ENCODE measurements at regions not wholly inside any gene's neighbourhood (a gene's known extent, or its start where the extent isn't known, plus 50 kb on each side); places are given as distances from the start of the nearest gene placed in this dataset.

DNA sequence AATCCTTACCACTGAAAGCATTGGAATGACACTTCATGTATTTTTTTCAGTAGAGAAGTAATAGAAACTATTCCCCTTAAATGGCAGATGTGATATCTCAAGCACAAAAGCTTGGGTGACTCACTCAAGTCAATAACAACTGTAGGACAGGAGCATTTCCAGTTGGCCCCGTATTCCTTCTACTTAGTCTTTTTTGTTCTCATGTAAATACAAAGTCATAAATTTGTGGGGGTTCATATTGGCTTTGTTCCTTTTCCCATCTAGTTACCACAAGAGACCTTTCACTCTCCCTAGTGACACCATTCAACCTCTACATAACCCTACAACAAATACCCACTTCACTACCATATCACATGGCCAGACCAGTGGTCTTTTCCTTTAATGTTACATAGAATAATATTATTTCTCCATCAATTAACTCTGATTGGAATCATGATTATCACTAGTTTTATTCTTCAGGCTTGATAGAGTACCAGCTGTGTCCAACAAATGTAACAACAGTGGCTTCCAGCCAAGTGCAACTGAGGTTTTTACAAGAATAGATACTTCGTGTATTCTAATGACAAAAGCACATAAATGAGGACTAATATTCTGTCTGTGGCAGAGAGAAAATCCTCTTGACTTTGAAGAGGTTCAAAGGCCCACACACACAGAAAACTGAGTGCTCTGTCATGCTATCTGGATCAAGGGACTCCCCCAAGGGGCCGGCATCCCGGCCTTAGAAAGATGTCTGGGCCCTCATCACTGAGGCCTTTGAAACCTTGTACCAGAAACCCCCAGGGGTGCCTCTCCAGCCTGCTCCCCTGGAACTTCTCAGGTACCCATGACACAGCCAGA lies 94.0 kb upstream of the THBS1 start:
- DNase-seq (ENCODE audit: extremely low read depth in 1 of 11, low read depth in 9 of 11, low spot score in 4 of 11) = peak in 2 of 11 donors; percentile 49 to 60

DNA sequence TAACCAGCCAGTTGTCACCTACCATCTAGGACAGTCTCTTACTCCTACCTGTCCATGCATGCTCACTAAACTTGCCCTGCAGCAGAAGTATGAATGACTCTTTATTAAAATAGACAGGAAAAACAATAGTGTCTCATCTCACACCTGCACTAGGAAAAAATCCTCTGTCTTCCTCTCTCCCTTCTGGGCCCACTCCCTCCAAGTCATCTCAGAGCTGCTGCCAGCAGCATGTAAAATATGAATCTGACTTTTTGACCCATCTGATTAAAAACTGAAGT lies 93.5 kb upstream of the THBS1 start:
- DNase-seq (ENCODE audit: extremely low read depth in 1 of 11, low read depth in 9 of 11, low spot score in 4 of 11) = no peak

DNA sequence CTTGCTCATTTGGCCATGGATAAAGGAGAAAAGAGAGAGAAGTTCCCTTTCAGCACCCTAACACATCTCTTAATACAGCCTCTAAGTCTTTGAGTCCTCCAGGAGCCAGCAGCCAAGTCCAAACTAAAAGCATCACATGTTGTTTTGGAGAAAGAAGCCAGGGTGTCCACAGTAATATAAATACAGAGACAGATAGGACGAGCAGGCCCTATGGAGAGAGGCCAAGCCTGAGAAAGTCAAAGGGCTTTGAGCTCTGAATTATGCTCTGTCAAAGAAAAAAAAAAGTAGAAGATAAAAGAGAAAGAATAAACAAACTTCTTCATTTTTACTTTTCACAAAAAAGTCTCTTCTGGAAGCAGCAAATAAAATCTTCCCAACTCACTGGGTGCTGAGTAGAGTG lies 92.4 kb upstream of the THBS1 start:
- DNase-seq (ENCODE audit: extremely low read depth in 1 of 11, low read depth in 9 of 11, low spot score in 4 of 11) = peak in 1 of 11 donors; percentile 39

DNA sequence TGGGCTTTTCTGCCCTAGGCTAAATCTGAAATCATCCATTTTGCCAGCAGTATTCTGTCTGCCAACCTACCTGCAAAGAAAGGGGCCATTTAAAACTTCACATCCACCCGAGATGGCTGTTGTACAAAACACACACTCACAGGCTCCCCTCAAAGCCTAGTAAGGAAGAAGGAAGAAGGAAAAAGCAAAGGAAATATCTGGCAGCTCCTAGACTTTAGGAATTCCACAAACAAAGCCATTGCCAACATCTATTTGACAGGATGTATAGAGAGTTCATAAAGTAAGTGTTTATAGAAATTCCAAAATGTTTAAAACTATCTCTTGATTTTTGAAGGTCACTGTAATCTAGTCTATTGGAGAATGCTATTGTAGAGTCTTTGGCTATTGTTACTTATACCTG lies 91.9 kb upstream of the THBS1 start:
- no peak for DNase-seq (ENCODE audit: extremely low read depth in 1 of 11, low read depth in 9 of 11, low spot score in 4 of 11)

DNA sequence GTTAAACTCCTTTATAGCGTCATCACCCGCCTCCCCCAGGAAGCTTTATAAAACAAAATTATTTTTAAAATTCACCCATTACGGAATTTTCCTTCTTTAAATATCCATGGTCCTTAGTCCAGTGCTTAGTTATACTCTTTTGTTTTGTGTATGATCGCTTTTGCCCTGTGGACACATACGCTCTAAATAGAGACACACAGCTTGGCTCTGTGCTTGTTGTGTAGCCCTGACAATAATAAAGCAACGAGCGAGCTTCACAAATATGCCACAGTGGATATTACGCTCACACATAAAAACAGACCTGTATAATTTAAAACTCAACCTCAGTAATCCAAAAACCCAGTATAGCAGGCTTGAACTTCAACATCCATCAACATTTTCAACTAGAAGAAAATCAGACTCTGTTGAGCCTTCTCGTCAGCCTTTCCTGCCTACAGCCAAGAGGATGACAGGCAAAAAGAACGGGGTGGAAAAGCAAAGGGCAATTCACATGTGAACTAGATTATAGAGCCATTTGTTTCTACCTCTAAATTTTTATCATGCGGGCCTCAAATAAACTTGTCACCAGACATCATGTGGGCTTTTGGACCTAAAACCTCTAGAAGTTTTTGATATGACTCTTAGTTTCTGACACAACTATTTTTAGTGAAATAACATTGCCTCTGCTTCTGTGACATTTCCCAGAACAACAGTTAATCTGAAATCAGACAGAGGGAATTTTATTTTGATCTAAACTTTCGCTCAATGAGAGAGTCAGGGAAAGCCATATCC lies 89.6 kb upstream of the THBS1 start:
- peak in 1 of 11 donors; percentile 39 for DNase-seq (ENCODE audit: extremely low read depth in 1 of 11, low read depth in 9 of 11, low spot score in 4 of 11)

DNA sequence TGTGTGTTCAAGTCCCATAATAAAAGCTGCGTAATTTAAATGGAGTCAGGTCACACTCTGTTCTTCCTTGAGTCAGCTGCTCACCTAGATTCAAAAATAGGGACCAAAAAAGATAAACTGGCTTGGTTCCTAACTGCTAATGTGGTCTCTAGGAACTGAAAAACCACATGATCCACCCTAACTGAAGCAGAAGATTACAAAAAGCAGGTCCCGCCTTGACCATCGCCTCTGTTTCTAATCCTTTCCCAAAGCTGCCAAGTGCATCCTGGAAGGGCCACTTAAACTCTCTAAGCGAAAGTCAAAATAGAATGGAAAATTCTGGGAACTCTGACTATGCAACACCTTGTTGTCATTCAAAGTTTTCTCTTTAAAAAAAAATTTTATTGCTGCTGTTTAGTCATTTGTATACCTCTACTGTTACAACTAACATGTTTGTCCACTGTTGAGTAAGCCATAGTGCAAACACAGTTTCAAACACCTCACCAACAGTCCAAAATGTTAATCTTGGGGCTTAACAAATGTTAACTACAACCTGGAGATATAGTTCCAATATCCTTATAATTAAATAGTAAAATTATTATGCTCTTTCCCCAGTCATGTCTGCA lies 88.9 kb upstream of the THBS1 start:
- no peak for DNase-seq (ENCODE audit: extremely low read depth in 1 of 11, low read depth in 9 of 11, low spot score in 4 of 11)

DNA sequence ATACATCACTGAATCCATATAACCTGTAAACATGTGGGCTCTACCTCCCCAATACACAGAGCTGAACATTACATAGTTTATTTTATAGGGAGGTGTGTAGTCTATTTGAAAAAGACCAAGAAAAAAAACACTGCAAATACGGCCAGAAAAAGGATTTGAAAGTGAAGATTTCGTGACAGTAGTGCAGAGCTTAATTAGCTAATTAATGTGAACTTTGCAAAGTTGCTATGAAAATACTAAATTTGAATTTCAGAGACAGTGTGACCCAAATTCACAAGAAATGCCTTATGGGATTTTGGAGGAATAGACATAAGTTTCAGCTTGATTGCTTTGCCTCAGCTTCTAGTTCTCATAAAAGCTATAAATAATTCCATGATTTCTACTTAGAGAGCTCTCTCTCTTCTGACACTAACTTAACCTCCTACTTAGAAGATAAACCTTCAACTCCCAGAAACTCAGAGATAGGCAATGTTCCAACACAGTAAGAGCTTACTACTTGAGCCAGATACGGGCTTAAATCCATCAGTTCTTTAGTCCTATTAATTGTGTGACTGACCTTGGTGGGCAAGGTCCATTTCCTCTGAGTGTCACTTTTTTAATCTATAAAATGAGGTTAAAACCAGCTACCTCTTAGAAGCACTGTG lies 87.3 kb upstream of the THBS1 start:
- no peak for DNase-seq (ENCODE audit: extremely low read depth in 1 of 11, low read depth in 9 of 11, low spot score in 4 of 11)

DNA sequence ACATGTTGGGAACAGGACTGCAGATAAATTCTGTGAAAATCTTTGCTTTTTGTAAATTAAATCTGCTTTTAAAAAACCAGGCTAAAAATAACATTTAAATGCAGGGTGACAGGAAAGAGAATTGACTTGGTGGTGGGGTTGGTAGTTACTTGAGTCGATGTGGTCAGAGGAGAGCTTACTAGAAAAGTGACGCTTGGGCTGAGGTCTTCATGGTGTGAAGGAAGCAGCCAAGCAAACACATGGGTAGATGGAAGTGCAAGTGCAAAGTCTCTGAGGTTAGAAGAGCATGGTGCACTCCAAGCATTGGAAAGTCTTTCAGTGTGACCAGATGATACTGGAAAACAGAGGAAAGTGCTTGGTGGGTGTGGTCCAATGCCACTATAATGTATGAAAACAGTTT lies 86.4 kb upstream of the THBS1 start:
- no peak for DNase-seq (ENCODE audit: extremely low read depth in 1 of 11, low read depth in 9 of 11, low spot score in 4 of 11)

DNA sequence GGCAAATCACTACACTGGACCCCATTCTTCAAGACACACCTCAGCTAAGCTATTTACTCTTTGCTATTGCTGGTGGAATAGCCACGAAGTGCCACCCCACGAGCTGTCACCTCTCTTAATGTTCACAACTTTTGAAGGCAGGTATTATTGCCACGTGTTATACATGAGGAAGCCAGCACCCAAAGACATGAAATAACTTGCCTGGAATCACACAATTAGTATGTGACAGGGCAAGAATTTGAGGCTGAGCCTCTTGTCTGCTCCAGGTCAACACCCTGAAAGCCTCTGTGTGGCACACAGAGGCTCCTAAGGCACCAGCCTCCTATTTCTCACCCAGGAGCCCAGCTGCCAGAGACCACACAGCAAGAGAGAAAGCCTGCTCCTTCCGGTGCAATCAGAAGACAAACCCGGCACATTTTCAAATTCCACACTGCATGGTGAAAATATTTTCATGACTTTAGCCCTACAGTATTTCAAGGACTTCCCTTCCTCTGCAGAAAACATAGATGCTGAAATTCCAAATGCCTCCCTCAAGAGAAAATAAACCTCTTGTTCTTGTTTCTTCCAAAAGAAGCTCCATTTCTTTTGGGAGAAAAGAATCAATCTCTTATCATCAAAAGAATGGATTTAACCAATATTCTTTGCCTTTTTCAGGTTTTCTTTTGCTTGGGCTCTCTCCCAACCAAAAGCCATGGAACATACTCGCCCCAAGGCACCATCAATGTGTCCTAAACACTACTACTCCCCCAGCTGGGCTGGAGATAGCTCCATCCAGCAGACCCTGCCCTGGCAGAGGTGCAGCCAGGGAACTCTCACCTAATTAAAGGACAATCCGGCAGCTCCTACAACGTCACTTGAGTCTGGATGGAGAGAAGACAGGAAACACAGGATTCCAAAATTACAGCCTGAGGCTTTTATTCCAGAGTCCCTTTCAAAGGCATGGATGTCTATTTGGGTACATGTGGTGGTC lies 84.7 kb upstream of the THBS1 start:
- DNase-seq (ENCODE audit: extremely low read depth in 1 of 11, low read depth in 9 of 11, low spot score in 4 of 11) = no peak

DNA sequence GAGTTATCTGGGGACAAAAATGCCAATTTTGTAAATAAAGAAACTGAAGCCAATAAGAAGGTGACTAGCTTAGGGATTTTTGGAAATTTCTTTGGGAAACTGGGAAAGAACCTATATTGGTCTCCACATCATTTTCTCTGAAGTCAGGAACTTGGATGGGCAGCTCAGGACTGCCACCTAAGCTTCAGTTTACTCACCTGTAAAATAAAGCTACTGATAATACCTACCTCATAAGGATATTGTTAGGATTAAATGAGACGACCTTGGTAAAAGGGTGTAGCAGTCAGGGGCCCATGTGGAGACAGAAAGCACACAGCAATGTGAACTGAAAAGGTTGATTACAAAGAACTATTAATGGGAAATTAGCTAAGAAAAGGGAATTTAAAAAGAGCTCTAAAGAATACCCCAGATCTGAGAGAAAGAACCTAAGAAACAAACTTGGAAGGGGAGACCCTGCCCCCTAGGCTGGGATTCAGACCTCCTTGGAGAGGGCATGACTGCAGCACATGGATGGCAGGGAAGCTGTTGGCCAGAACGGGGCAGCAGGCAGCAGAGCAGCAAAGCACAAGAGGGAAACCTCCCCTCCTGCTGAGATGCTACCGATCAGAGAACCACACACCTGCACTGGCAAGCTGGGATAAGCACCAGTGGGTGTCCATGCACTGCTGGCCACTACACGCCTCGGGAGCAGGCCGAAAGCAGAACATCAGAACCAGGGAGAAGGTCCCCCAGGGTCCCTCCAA lies 83.7 kb upstream of the THBS1 start:
- no peak for DNase-seq (ENCODE audit: extremely low read depth in 1 of 11, low read depth in 9 of 11, low spot score in 4 of 11)

DNA sequence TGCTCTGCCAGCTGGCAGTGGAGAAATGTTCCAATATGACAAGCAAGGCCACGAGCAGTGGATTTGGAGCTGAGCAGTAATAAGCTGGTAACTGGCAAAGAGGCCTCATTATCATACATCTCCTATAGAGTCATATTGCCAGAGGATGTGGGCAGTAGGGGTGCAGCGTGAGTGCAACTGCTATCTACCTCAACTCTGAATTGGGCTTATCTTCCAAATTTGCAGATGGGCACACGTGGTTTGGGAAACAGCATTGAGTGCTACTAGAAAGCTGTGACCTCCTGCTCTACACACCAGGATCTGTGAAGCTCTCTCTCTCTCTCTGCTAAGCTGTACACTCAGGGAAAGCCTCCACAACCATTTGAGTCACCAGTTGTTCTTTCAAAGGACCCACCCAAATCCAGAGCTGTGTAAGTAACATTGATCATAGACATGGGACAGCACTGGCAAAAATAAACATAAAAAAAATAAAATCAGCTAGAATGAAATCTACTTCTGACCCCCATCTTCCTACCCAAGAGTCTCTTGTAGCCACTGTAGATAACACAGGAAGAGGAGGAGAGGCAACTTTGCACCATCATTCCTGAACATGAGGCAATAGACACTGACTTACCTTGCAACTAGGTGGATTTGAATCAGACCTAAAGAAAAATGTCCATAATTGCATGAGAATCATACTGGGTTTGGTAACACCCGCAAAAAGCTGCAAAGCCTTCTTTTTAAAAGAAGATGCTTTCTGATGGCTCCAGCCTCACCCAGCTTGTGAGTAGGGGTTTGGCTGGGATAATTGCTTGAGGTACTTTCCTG lies 82.9 kb upstream of the THBS1 start:
- no peak for DNase-seq (ENCODE audit: extremely low read depth in 1 of 11, low read depth in 9 of 11, low spot score in 4 of 11)

DNA sequence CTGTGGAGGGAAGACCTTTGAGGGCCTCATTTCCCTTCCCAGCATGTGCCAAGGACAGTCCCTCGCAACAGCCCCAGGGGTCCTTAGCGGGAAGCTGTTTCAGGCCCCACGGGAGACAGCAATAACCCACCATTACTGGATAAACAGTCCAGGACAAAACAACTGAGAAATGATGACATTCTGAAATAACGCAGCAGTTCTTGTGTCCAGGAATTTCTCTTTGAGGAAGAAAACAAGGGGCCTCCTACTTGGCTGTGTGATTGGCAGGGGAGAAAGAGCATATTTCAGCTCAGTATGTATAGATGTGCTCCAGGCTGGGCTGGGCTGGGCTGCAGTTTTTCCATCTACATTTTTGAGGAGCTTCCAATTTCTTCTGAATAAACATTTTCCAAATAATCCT lies 82.2 kb upstream of the THBS1 start:
- peak in 1 of 11 donors; percentile 37 for DNase-seq (ENCODE audit: extremely low read depth in 1 of 11, low read depth in 9 of 11, low spot score in 4 of 11)

DNA sequence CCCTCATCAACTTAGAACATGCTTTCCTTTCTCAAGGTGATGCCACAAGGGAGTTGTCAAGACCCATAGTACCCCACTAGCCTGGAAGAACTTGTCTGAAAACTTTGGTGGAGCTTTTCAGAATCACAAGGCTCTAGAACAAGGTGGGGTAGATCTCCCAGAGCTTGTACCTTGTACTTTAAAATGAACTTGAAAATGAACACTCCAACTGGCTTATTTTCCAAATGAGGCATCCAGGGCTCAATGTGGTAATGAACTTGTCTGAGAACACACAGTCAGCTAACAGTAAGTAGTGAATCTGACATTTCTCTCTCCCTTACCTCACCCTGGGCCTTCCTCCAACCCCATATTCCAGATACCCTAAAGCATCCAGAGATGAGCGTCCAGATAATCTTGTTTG lies 81.8 kb upstream of the THBS1 start:
- DNase-seq (ENCODE audit: extremely low read depth in 1 of 11, low read depth in 9 of 11, low spot score in 4 of 11) = no peak

DNA sequence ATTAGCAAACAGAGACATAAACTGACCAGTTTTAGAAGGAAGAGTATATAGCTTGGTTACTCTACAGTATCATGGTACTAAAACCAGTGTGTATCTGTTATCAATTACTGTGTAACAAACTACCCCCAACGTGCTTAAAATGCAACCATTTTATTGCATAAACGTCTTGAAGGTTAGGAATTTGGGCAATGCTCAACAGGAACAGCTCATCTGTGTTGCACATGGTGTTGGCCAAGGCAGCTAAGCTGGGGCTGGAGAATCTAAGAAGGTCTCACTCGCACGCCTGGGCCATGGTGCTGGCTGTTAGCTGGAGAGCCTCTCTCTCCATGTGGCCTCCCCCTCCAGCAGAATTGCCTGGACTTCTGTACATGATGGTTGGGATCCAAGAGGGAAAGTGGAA lies 81.2 kb upstream of the THBS1 start:
- no peak for DNase-seq (ENCODE audit: extremely low read depth in 1 of 11, low read depth in 9 of 11, low spot score in 4 of 11)

DNA sequence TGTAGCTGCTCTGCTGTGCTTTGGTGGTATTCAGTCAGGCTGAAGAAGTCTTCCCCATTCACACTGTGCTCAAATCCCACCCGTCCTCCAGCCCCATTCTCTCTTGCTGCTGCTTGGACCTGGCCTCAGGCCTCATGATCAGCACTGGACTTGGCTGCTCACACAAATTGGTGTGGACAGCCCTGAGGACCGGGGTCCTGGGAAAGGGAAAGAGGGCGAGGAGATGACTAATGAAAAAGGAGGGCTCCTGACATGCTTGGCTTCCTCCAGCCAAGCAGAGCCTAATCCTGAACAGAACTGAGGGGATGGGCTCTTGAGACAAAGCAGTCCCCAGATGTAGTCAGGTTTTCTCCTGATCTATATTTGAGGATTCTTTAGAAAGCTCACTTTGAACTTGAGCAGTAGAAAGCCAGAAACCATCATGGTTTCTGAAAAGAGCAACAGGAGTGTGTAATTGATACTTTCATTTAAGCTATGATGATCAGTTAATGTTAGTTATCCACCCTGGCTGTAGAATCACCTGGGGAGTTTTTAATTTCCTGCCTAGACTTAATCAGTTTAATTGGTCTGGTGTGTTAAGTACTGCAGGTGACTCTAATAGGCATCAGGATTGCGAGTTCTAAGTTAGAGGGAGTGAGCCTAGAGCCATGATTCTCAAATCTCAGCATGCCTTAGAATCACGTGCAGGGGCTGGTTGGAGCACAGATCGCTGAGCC lies 79.4 kb upstream of the THBS1 start:
- DNase-seq (ENCODE audit: extremely low read depth in 1 of 11, low read depth in 9 of 11, low spot score in 4 of 11) = no peak

DNA sequence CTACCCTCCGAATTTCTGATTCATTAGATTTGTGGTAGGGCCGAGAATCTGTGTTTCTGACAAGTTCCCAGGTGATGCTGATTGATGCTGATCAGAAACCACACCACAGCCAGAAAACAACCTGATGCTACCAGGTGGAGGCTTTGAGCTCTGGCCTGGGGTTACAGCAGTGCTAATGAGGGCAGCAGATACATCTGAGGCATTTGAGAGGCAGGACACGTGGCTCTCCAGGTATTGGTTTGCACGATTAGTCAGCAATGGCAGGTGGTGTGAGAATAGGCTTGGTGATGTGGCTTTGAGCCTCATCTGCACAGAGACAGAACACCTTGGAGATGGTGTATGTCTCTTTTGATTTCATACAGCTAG lies 78.8 kb upstream of the THBS1 start:
- no peak for DNase-seq (ENCODE audit: extremely low read depth in 1 of 11, low read depth in 9 of 11, low spot score in 4 of 11)
